Tibial nerve (tissue), 3 donors: ENCODE measurements at regions not wholly inside any gene's neighbourhood (a gene's known extent, or its start where the extent isn't known, plus 50 kb on each side); places are given as distances from the start of the nearest gene placed in this dataset.

Experiments used
- POLR2A ChIP-seq, 2 donors: fragments of 450-650 bp; IDR thresholded peaks; one replicate each; pipeline ENCODE4 v1.6.1; 2017; ENCODE audit warnings: antibody characterized with exemption in 2 of 2, mild to moderate bottlenecking in 2 of 2, moderate library complexity in 2 of 2
- TF ChIP-seq, protein P1 (sequence below), 5 experiments: fragments of 200-600 bp in 3 of 5; fragments of 450-650 bp in 2 of 5; sonication (generic) in 3 of 5; IDR thresholded peaks; one replicate each; pipeline ENCODE4 v1.5.1; 2016 to 2019; ENCODE audit warnings: antibody characterized with exemption in 5 of 5, mild to moderate bottlenecking in 3 of 5, moderate library complexity in 2 of 5

DNA sequence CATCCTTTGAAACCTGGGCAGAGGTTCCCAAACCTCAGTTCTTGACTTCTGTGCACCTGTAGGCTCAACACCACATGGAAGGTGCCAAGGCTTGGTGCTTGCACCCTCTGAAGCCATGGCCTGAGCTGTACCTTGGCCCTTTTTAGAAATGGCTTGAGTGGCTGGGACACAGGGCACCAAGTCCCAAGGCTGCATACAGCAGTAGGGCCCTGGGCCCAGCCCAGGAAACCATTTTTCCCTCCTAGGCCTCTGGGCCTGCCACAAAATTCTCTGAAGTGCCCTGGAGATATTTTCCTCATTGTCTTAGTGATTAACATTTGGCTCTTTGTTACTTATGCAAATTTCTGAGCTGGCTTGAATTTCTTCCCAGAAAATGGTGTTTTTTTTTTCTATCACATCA lies 65.6 kb upstream of the ACTRT2 start:
- TF ChIP-seq, protein P1, sequence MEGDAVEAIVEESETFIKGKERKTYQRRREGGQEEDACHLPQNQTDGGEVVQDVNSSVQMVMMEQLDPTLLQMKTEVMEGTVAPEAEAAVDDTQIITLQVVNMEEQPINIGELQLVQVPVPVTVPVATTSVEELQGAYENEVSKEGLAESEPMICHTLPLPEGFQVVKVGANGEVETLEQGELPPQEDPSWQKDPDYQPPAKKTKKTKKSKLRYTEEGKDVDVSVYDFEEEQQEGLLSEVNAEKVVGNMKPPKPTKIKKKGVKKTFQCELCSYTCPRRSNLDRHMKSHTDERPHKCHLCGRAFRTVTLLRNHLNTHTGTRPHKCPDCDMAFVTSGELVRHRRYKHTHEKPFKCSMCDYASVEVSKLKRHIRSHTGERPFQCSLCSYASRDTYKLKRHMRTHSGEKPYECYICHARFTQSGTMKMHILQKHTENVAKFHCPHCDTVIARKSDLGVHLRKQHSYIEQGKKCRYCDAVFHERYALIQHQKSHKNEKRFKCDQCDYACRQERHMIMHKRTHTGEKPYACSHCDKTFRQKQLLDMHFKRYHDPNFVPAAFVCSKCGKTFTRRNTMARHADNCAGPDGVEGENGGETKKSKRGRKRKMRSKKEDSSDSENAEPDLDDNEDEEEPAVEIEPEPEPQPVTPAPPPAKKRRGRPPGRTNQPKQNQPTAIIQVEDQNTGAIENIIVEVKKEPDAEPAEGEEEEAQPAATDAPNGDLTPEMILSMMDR (IDR thresholded peaks at IDR 0.05), result no peak
- no peak for TF ChIP-seq POLR2A (IDR thresholded peaks at IDR 0.05)
